HG03469 (cell line): ENCODE measurements at regions not wholly inside any gene's neighbourhood (a gene's known extent, or its start where the extent isn't known, plus 50 kb on each side); places are given as distances from the start of the nearest gene placed in this dataset.

ENCODE experiments used
- ATAC-seq: cut with Tn5 transposase; IDR thresholded peaks from one replicate; pipeline ENCODE4 v1.9.1; 2021; ENCODE audit warnings: mild to moderate bottlenecking, moderate library complexity, moderate number of reproducible peaks; ENCODE audit not compliant: unreplicated experiment

GRCh38 chr18:78595924-78596573 is 383.6 kb upstream of the SALL3 start:
- no peak for ATAC-seq

DNA sequence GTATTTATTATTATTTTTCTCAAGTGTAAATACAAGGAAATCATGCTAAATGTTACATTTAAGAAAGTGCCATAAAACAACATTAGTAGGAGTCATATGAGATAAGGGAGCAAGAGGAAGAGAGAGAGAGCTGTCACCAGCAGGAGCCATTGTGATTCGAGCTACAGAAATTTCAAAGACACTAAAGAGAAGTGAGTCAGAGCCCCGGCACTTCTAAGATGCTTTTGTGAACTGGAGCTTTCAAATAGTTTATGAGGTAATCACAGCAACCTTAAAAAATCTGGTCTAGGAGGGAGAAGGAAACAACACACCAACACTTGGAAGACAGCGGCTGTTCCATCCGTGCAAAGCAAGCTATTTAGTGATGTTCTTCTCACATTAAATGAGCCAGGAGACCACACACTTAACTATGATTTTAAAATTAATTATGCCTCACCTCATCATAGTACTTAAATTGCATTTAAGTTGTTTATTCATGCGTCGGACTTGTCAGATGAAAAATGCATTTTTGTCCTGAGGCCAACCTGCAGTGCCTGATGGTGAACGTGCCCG is 382.7 kb upstream of the SALL3 start:
- no peak for ATAC-seq

- ATAC-seq: no peak
Observed at GRCh38 chr18:78601349-78601748, 378.3 kb upstream of the SALL3 start.

DNA sequence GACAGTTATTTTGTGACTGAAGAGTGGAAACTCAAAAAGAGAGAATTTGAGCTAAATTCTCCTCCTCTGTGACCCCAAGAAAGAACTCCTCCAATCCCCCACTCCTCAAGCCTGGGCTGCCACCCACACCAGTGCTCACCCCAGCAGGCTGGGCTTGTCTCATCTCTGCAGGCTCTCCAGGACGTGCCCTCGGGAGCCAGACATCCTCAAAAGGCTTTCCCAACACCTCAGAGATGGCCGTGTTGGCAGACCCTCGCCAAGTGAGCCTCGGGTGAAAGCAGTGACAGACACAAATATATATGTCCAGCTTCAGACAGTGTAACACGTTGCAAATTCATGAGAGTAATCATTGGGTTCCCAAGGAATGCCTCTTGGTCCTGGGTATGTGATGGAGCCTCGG is 377.7 kb upstream of the SALL3 start:
- no peak for ATAC-seq

- no peak for ATAC-seq
Observed at GRCh38 chr18:78602430-78602829, 377.2 kb upstream of the SALL3 start.

DNA sequence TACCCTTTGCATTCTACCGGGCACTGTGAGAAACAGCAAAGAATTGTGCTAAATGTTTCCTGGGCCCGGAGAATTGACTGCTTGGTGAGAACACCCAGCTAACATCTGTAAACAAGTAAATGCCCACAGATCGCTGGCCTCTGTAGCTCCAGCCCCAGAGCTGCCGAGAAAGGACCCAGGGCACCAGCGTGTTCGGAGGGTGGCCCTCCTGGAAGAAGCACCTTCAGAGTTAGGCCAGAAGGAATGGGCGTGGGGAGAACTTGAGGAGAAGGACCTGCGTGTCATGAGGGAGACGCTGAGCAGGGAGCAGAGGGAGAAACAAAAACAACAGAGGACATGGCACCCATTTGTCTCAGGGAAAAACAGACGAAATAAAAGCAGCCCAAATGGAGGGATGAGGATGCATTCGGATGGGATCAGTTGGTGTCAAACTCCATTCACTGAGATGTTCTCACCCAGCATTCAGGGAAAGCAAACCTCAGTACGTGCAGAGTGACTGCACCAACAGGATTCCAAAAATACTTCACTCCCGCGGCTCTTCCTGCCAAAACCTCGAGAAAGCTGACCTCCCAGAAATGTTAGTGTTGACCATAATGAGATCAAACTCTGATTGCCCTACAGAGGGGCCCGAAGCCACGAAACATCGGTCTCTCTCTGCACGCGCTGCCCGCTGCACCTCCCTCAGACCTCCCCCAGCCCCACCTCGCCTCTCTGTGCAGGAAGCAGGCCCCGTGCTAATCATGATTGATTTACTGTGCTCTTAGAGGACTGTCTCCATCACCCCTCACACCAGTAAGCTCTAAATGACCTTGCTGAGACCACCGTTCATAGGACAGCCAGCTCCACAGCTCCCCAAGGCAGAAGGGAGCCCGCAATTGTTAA is 376.3 kb upstream of the SALL3 start:
- no peak for ATAC-seq

GRCh38 chr18:78605255-78605654 is 374.4 kb upstream of the SALL3 start:
- no peak for ATAC-seq

- no peak for ATAC-seq
Observed at GRCh38 chr18:78607221-78607620, 372.4 kb upstream of the SALL3 start.

GRCh38 chr18:78607784-78608183 is 371.8 kb upstream of the SALL3 start:
- ATAC-seq: no peak

DNA sequence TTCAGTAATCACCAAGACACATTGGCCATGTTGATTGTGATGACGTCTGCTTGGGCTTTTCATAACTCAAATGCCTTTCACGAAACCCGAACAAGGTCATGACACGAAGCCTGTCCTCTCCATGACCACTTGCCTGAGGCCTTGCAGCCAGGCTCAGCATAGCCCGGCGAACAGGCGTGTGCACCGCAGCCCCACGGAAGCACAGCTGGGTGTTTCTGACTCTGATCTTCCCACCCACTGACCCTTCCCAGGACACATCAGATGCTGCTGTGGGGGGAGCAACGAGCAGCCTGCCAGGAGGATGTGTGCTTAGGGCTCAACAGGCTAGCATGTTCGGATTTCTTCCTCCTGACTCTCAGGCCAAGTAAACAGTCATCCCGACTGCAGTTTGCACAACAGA is 369.4 kb upstream of the SALL3 start:
- ATAC-seq: no peak

DNA sequence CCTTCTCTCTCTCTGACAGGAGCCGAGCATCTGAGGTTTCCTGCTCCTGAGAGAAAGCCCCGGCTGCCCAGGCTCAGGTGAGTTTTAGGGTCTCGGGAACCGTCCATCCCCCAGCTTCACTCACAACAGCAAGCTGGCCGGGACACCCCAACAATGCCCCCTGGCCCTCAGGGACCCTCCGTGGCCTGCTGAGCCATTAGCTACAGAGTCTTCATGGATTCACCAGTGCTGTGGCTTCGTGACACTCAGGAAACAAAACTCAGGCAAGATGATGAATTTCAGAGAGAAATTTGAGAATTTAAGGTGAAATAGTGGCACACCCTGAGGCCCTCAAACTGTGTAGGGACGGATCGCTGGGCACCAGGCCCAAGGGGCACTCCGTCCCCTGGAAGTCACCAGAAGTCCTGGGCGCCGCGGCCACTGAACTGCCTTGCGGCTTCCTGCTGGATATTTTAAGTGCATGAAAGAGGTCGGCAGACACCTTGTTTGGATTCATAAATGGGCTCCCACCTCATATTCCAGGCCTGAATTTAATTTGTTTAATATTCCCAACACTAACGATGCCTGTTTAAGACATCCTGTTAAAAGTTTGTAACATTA is 368.3 kb upstream of the SALL3 start:
- no peak for ATAC-seq

- no peak for ATAC-seq
Observed at GRCh38 chr18:78611869-78612268, 367.7 kb upstream of the SALL3 start.

DNA sequence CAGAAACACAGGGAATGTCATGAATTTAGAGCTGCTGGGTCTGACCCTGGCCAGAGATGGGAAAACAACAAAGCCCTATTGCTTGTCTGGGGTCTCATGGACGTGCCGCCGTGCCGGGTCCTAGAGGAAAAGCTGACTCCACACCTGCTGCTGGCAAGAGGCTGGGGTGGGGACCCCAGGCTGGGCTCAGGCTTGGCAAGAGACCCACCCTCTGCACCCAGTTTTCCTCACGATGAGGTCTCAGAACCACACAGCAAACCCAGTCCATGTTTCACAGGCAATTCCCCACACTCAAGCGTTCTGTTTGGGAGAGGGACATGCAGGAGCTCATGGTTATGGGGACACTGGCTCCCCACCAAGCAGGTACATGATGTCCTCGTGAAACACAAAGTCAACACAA is 367.3 kb upstream of the SALL3 start:
- ATAC-seq: no peak

- no peak for ATAC-seq
Observed at GRCh38 chr18:78612801-78613200, 366.8 kb upstream of the SALL3 start.

GRCh38 chr18:78618726-78619125 is 360.9 kb upstream of the SALL3 start:
- ATAC-seq: no peak

- ATAC-seq: no peak
Observed at GRCh38 chr18:78619854-78620253, 359.8 kb upstream of the SALL3 start.

GRCh38 chr18:78620326-78620725 is 359.3 kb upstream of the SALL3 start:
- no peak for ATAC-seq

- no peak for ATAC-seq
Observed at GRCh38 chr18:78621141-78621755, 358.4 kb upstream of the SALL3 start.

DNA sequence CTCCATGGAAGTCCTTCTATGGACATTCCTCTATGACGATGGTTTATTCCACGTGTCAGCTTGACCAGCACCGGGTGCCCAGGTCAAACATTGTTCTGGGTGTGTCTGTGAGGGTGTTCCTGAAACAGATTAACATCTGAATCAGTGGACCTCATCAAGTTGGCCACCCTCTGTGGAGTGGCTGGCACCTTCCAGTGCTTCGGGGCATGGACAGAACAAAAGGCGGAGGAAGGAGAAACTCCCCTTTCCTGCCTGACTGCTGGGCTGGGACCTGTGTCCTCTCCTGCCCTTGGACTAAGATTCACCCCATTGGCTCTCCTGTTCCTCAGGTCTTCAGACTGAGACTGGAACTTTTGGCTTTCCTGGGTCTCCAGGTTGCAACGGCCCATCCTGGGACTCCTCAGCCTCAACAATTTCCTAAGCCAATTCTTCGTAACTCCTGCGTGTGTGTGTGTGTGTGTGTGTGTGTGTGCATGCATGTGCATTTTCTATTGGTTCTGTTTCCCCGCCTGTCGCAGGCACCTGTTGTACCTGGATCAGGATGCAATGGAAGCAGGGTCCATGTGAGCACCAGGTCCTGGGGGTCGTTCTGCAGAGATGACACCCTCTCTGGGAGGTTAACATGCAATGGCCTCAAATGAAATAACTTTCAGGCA is 357.2 kb upstream of the SALL3 start:
- no peak for ATAC-seq

GRCh38 chr18:78622907-78623541 is 356.6 kb upstream of the SALL3 start:
- ATAC-seq: no peak
